ENCODE measurements at regions not wholly inside any gene's neighbourhood (a gene's known extent, or its start where the extent isn't known, plus 50 kb on each side); places are given as distances from the start of the nearest gene placed in this dataset.
A peak's percentile ranks its signal among the peaks of the same experiment; 100 is the strongest.

- ChIA-PET CTCF (no interaction called here), RAD21 (ENCODE audit: low non-redundant PET in 1 of 2, low total read pairs in 2 of 2, uncharacterized antibody in 2 of 2, unreplicated experiment in 2 of 2) (no interaction called here), POLR2A (no interaction called here)
- DNase-seq (ENCODE audit: low read depth, low spot score): no peak
- TF ChIP-seq RAD21 (IDR thresholded peaks at IDR 0.05; ENCODE audit: low read depth) (no peak), CTCF (IDR thresholded peaks at IDR 0.05 in 2 of 3, conservative IDR thresholded peaks at IDR 0.05 in 1 of 3; ENCODE audit: borderline replicate concordance in 1 of 3, insufficient read depth in 1 of 3, low read depth in 2 of 3, low read length in 2 of 3) (no peak)
- ATAC-seq: 0 out of 2 replicates have a peak, but pooled peaks have one; percentile 38
- no peaks in the 10 kb centered on the region for H4K20me1 ChIP-seq (ENCODE audit: insufficient read depth)
- H3K9me2 ChIP-seq (ENCODE audit: insufficient read depth): no peaks in the 10 kb centered on the region
- no peak overlapping the region for H3K4me2 ChIP-seq (ENCODE audit: low read length)
- no peaks in the 10 kb centered on the region for H3K36me3 ChIP-seq (ENCODE audit: control insufficient read depth in 1 of 2, insufficient read depth in 2 of 2, low read length in 2 of 2)
- intact Hi-C loops (cut with micrococcal nuclease): no loop called here
- no peaks in the 10 kb centered on the region for H3K27me3 ChIP-seq (ENCODE audit: insufficient read depth, low read length)
- H3K4me3 ChIP-seq (replicated peaks in 1 of 2; ENCODE audit: low read depth in 1 of 2, low read length in 2 of 2): no peak overlapping the region
- H3K79me2 ChIP-seq (ENCODE audit: insufficient read depth, low read length): no peaks in the 10 kb centered on the region
- BruUV-seq (replicated peaks): no TSS peak
- H3K9ac ChIP-seq (ENCODE audit: low read length): no peak overlapping the region
- no peaks in the 10 kb centered on the region for H3K4me1 ChIP-seq (ENCODE audit: control insufficient read depth in 1 of 2, insufficient read depth in 2 of 2, low read length in 2 of 2)
- H3K27ac ChIP-seq (ENCODE audit: low read depth, low read length): no peak overlapping the region
- H2AFZ ChIP-seq (ENCODE audit: low read depth, low read length, poor library complexity, severe bottlenecking): no peak overlapping the region
- H3K9me3 ChIP-seq (ENCODE audit: control insufficient read depth in 1 of 2, insufficient read depth in 1 of 2, low read depth in 1 of 2, low read length in 2 of 2): no peaks in the 10 kb centered on the region
Measured at GRCh38 chr2:153354377-153354776, 124.2 kb downstream of the RPRM start.

- Histone ChIP-seq H3K4me1 (ENCODE audit: control insufficient read depth in 1 of 2, insufficient read depth in 2 of 2, low read length in 2 of 2) (no peaks in the 10 kb centered on the region), H3K9me2 (ENCODE audit: insufficient read depth) (no peaks in the 10 kb centered on the region), H3K9ac (ENCODE audit: low read length) (no peak overlapping the region), H4K20me1 (ENCODE audit: insufficient read depth) (no peaks in the 10 kb centered on the region), H3K79me2 (ENCODE audit: insufficient read depth, low read length) (no peaks in the 10 kb centered on the region), H3K4me2 (ENCODE audit: low read length) (no peak overlapping the region), H3K27ac (ENCODE audit: low read depth, low read length) (no peak overlapping the region), H3K27me3 (ENCODE audit: insufficient read depth, low read length) (no peaks in the 10 kb centered on the region), H2AFZ (ENCODE audit: low read depth, low read length, poor library complexity, severe bottlenecking) (no peak overlapping the region), H3K4me3 (replicated peaks in 1 of 2; ENCODE audit: low read depth in 1 of 2, low read length in 2 of 2) (no peak overlapping the region), H3K36me3 (ENCODE audit: control insufficient read depth in 1 of 2, insufficient read depth in 2 of 2, low read length in 2 of 2) (no peaks in the 10 kb centered on the region), H3K9me3 (ENCODE audit: control insufficient read depth in 1 of 2, insufficient read depth in 1 of 2, low read depth in 1 of 2, low read length in 2 of 2) (no peaks in the 10 kb centered on the region)
- POLR2A ChIA-PET: no interaction called here
- DNase-seq (ENCODE audit: low read depth, low spot score) (no peak), ATAC-seq (no peak)
- BruUV-seq (replicated peaks): no TSS peak
- RAD21 ChIA-PET (ENCODE audit: low non-redundant PET in 1 of 2, low total read pairs in 2 of 2, uncharacterized antibody in 2 of 2, unreplicated experiment in 2 of 2): no interaction called here
- intact Hi-C loops (cut with micrococcal nuclease): no loop called here
- no peak for TF ChIP-seq SIN3A (IDR thresholded peaks at IDR 0.05; ENCODE audit: low read depth)
- TF ChIP-seq RAD21 (IDR thresholded peaks at IDR 0.05; ENCODE audit: low read depth): peak; percentile 11; the same call in 1 of the 2 replicates
- CTCF ChIA-PET: no interaction called here
Measured at GRCh38 chr2:153349603-153350002, 129.0 kb downstream of the RPRM start.

Data from HCT116 (cell line).